IPS-18a (cell line): ENCODE measurements at regions not wholly inside any gene's neighbourhood (a gene's known extent, or its start where the extent isn't known, plus 50 kb on each side); places are given as distances from the start of the nearest gene placed in this dataset.
A peak's percentile ranks its signal among the peaks of the same experiment; 100 is the strongest.

Experiments
- H3K27ac ChIP-seq: one replicate; pipeline ENCODE4 v1.5.1; 2013; ENCODE audit warnings: low read length
- H3K27me3 ChIP-seq: one replicate; pipeline ENCODE4 v1.6.1; 2013; ENCODE audit warnings: mild to moderate bottlenecking, low read length; ENCODE audit not compliant: control insufficient read depth, insufficient read depth
- H3K36me3 ChIP-seq: one replicate; pipeline ENCODE4 v1.6.1; 2013; ENCODE audit warnings: low read depth, low read length; ENCODE audit not compliant: control insufficient read depth
- H3K4me1 ChIP-seq: one replicate; pipeline ENCODE4 v1.6.1; 2013; ENCODE audit warnings: low read depth, low read length; ENCODE audit not compliant: control insufficient read depth
- H3K4me3 ChIP-seq: one replicate; pipeline ENCODE4 v1.5.1; 2013; ENCODE audit warnings: low read length
- H3K9ac ChIP-seq: one replicate; pipeline ENCODE4 v1.6.1; 2013; ENCODE audit warnings: mild to moderate bottlenecking, low read length, moderate library complexity
- H3K9me3 ChIP-seq: one replicate; pipeline ENCODE4 v1.6.1; 2013; ENCODE audit warnings: low read depth, low read length; ENCODE audit not compliant: control insufficient read depth

DNA sequence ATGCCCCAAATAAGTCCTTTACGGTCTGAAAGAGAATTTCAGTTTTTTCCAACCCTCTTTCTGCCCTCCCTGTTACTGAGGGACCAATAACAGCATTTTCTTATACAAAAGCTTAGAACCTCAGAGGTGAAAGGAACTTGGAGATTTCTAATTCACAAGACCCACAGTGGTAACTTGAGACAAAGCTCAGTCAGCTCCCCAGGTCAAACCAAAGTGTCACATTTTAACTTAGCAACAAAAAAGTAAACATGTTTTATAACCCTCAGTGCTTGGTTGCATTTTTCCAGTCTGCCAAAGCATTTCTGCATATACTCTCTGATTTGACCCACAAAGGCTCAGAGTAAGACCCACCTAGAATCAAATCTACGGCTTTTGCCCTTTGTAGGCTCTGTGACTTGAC is 415.2 kb downstream of the VRK1 start:
- peaks cover 2% of the 10 kb centered on the region for H3K27me3 ChIP-seq
- H3K4me3 ChIP-seq = no peak overlapping the region
- peaks cover 13% of the 10 kb centered on the region for H3K4me1 ChIP-seq
- no peaks in the 10 kb centered on the region for H3K9me3 ChIP-seq
- no peaks in the 10 kb centered on the region for H3K36me3 ChIP-seq
- no peak overlapping the region for H3K9ac ChIP-seq
- no peak overlapping the region for H3K27ac ChIP-seq

DNA sequence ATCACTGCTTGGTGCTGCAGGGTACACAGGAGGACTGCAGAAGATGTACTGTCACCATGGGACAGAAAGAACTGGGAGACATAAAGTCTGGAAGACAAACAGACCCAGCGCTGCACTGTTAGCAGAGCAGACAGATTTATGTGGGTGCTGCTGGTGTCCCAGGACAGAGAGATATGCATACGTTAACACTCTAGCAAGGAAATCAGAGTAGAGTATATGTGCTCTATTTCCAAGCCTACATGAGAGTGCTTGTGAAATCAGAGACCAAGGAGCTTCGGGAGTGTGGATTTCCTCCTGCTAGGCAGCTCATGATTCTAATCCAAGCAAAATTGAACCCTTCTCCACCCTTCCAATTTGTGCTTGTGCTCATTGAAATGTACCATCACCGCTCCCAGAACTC is 416.5 kb downstream of the VRK1 start:
- Histone ChIP-seq H3K36me3 (no peaks in the 10 kb centered on the region), H3K9me3 (no peaks in the 10 kb centered on the region), H3K4me1 (peaks cover 17% of the 10 kb centered on the region), H3K9ac (no peak overlapping the region), H3K27ac (no peak overlapping the region), H3K27me3 (peaks cover 8% of the 10 kb centered on the region), H3K4me3 (no peak overlapping the region)

DNA sequence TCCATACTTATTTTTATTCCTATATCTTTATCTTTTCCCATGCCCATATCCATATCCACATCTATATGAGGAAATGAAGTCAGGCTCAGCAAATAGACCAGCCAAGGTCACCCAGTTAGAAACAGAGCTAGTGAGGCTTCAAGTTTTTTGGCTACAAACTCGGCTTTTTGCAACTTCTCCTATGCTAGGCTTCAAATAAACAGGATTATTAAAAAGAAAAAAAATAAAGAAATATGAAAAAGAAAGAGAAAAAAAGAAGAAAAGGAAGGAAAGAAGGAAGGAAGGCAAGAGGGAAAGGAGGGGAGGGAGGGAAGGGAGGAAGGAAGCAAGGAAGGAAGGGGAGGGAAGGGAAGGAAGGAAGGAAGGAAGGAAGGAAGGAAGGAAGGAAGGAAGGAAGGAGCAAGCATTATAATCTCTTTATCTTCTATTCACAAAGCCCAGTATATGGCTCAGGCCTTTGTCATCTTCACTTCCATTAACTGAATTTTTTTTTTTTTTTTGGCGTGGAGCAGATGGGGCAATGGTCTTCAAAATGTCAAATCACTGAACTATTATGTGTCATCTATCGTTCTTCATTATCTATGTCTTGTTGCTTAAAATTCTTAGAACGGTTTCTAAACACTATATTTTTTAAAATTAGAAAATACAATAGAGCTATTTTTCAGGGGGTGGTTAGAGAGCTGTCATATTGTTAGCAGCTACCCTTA is 418.2 kb downstream of the VRK1 start:
- Histone ChIP-seq H3K27me3 (peaks cover 21% of the 10 kb centered on the region), H3K9ac (no peak overlapping the region), H3K36me3 (no peaks in the 10 kb centered on the region), H3K27ac (no peak overlapping the region), H3K9me3 (no peaks in the 10 kb centered on the region), H3K4me1 (peaks cover 17% of the 10 kb centered on the region), H3K4me3 (no peak overlapping the region)

DNA sequence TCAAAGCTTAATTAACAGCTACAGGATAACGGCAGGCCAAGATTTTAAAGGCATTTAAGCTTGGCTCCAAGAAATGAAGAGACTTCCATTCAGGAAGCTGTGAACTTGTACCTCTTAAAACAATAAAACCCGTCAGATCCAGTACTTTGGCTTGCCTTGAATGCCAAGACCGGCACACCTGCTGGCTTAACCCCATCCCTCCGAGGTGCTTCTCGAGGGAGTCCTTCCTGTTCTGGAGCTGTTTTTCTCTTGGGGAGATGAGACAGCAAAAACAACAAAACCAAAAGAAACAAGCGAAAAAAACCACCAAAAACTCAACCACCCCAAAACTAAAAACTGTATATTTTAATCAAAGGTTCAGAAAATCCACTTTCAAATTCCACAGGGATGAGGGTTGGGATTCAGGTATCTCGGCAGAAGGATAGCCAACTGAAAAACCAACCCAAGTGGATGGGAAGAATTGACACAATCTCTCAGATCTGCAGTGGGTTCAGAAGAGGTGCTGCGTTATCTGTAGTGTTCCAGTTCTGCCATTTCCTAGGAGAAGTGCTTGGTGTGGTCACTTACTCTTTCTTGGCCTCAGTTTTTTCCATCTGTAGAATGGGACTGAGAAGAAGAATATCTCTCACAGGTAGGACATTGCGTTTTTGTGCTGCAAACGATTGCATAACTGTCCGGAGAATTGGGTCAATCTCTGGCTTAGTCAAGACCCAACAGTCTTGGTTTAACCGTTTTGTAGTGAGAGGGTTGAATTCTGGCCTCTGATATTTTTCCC is 420.1 kb downstream of the VRK1 start:
- Histone ChIP-seq H3K9ac (no peak overlapping the region), H3K4me3 (peak overlapping the region; percentile 79), H3K9me3 (no peaks in the 10 kb centered on the region), H3K27ac (no peak overlapping the region), H3K4me1 (peaks cover 17% of the 10 kb centered on the region), H3K27me3 (peaks cover 21% of the 10 kb centered on the region), H3K36me3 (no peaks in the 10 kb centered on the region)

DNA sequence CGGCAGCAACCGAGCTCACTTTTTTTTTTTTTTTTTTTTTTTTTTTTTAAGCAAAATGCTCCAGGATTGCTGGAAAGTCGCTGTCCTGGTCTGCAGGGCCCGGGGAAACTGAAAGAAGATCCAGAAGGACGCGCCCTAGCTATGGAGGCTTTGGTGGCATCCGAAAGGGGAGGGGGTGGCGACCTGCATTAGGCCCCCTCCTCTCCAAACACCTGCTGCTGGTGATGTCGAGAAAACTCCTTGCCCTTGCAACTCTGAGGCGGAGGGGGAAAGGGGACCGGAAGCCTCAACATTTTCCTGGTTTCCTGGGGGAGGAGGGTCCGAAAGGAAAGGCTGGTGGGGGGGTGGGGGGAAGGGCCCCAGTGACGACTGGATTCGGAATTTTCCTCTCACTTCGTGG is 421.1 kb downstream of the VRK1 start:
- Histone ChIP-seq H3K27ac (no peak overlapping the region), H3K4me1 (peaks cover 17% of the 10 kb centered on the region), H3K9me3 (no peaks in the 10 kb centered on the region), H3K9ac (peak overlapping the region; percentile 72), H3K4me3 (peak overlapping the region; percentile 79), H3K27me3 (peaks cover 21% of the 10 kb centered on the region), H3K36me3 (no peaks in the 10 kb centered on the region)

- peak overlapping the region; percentile 79 for H3K4me3 ChIP-seq
- H3K9ac ChIP-seq = peak overlapping the region; percentile 72
- H3K36me3 ChIP-seq = no peaks in the 10 kb centered on the region
- H3K27me3 ChIP-seq = peaks cover 21% of the 10 kb centered on the region
- H3K9me3 ChIP-seq = no peaks in the 10 kb centered on the region
- H3K4me1 ChIP-seq = peaks cover 17% of the 10 kb centered on the region
- H3K27ac ChIP-seq = no peak overlapping the region
Measured at GRCh38 chr14:97218691-97219430, 421.7 kb downstream of the VRK1 start.

- no peak overlapping the region for H3K27ac ChIP-seq
- peaks cover 21% of the 10 kb centered on the region for H3K27me3 ChIP-seq
- H3K4me1 ChIP-seq = peaks cover 20% of the 10 kb centered on the region
- no peaks in the 10 kb centered on the region for H3K9me3 ChIP-seq
- H3K36me3 ChIP-seq = no peaks in the 10 kb centered on the region
- peak overlapping the region; percentile 79 for H3K4me3 ChIP-seq
- H3K9ac ChIP-seq = peak overlapping the region; percentile 72
Measured at GRCh38 chr14:97219431-97220017, 422.3 kb downstream of the VRK1 start.

- Histone ChIP-seq H3K27ac (no peak overlapping the region), H3K9me3 (no peaks in the 10 kb centered on the region), H3K27me3 (peaks cover 21% of the 10 kb centered on the region), H3K36me3 (no peaks in the 10 kb centered on the region), H3K9ac (no peak overlapping the region), H3K4me3 (no peak overlapping the region), H3K4me1 (peaks cover 14% of the 10 kb centered on the region)
Measured at GRCh38 chr14:97221572-97222285, 424.5 kb downstream of the VRK1 start.

- Histone ChIP-seq H3K9ac (no peak overlapping the region), H3K4me3 (no peak overlapping the region), H3K4me1 (peaks cover 3% of the 10 kb centered on the region), H3K27ac (no peak overlapping the region), H3K36me3 (no peaks in the 10 kb centered on the region), H3K27me3 (peaks cover 13% of the 10 kb centered on the region), H3K9me3 (no peaks in the 10 kb centered on the region)
Measured at GRCh38 chr14:97224016-97224415, 426.8 kb downstream of the VRK1 start.

DNA sequence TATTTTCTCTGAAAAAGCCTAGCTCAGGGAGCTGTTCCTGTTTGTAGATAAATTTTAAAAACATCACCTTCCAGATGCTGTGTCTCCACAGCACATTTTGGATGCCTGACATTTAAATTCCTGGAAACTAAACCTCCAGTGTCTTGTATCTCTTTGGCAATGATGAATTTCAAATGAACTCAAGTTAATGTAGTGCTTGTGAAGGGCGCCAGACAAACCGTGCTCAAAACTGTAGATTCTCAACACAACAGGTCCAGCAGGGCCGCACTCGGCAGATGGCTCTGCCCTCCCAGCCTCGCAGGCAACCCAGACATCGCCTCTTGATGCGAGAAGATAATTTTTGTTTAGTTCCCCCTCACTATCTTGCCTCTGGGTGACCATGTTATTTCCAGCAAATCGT is 432.9 kb downstream of the VRK1 start:
- no peaks in the 10 kb centered on the region for H3K9me3 ChIP-seq

More for the DNA sequence above, 432.9 kb downstream of the VRK1 start:
- Histone ChIP-seq H3K27ac (no peak overlapping the region), H3K27me3 (no peaks in the 10 kb centered on the region), H3K36me3 (no peaks in the 10 kb centered on the region), H3K9ac (no peak overlapping the region), H3K4me1 (no peaks in the 10 kb centered on the region), H3K4me3 (no peak overlapping the region)
